ENCODE measurements at regions not wholly inside any gene's neighbourhood (a gene's known extent, or its start where the extent isn't known, plus 50 kb on each side); places are given as distances from the start of the nearest gene placed in this dataset.

- 41 to 46% methylated on average over 3 of the region's 3 CpGs for WGBS, 2 donors
- DNase-seq (ENCODE audit: low spot score in 2 of 2): peak in 1 of 2 donors; percentile 21
- intact Hi-C loops (cut with DNase I; ENCODE audit: low total_unique reads): no loop called here
- no peak for TF ChIP-seq CTCF (IDR thresholded peaks at IDR 0.05)
- TF ChIP-seq POLR2A (IDR thresholded peaks at IDR 0.05): no peak
- H3K4me3 ChIP-seq (ENCODE audit: low read depth, poor library complexity, severe bottlenecking): no peak overlapping the region
Observed at GRCh38 chr6:4459032-4459431, 317.2 kb upstream of the CDYL start.

- TF ChIP-seq POLR2A (IDR thresholded peaks at IDR 0.05) (no peak), CTCF (IDR thresholded peaks at IDR 0.05) (no peak)
- intact Hi-C loops (cut with DNase I; ENCODE audit: low total_unique reads): no loop called here
- 93 to 96% methylated on average over 1 of the region's 1 CpG for WGBS, 2 donors
- H3K4me3 ChIP-seq (ENCODE audit: low read depth, poor library complexity, severe bottlenecking): no peak overlapping the region
- no peak for DNase-seq (ENCODE audit: low spot score in 2 of 2)
Observed at GRCh38 chr6:4451718-4452117, 316.3 kb upstream of the ECI2 start.

- WGBS, 2 donors: 83 to 93% methylated on average over 3 of the region's 3 CpGs
- DNase-seq (ENCODE audit: low spot score in 2 of 2): no peak
- intact Hi-C loops (cut with DNase I; ENCODE audit: low total_unique reads): no loop called here
- no peak for TF ChIP-seq POLR2A (IDR thresholded peaks at IDR 0.05)
- TF ChIP-seq CTCF (IDR thresholded peaks at IDR 0.05): no peak
- H3K4me3 ChIP-seq (ENCODE audit: low read depth, poor library complexity, severe bottlenecking): no peak overlapping the region
Observed at GRCh38 chr6:4451081-4451480, 315.7 kb upstream of the ECI2 start.

GRCh38 chr6:4450237-4450636 lies 314.9 kb upstream of the ECI2 start:
- intact Hi-C loops (cut with DNase I; ENCODE audit: low total_unique reads): no loop called here
- DNase-seq (ENCODE audit: low spot score in 2 of 2): no peak
- TF ChIP-seq CTCF (IDR thresholded peaks at IDR 0.05) (no peak), POLR2A (IDR thresholded peaks at IDR 0.05) (no peak)
- WGBS, 2 donors: 87 to 90% methylated on average over 1 of the region's 1 CpG
- H3K4me3 ChIP-seq (ENCODE audit: low read depth, poor library complexity, severe bottlenecking): no peak overlapping the region

- intact Hi-C loops (cut with DNase I; ENCODE audit: low total_unique reads): no loop called here
- WGBS, 2 donors: 94 to 97% methylated on average over 1 of the region's 1 CpG
- no peak for DNase-seq (ENCODE audit: low spot score in 2 of 2)
- H3K4me3 ChIP-seq (ENCODE audit: low read depth, poor library complexity, severe bottlenecking): no peak overlapping the region
- no peak for TF ChIP-seq POLR2A (IDR thresholded peaks at IDR 0.05)
- TF ChIP-seq CTCF (IDR thresholded peaks at IDR 0.05): no peak
Observed at GRCh38 chr6:4449409-4449808, 314.0 kb upstream of the ECI2 start.

GRCh38 chr6:4448841-4449240 lies 313.5 kb upstream of the ECI2 start:
- intact Hi-C loops (cut with DNase I; ENCODE audit: low total_unique reads): no loop called here
- H3K4me3 ChIP-seq (ENCODE audit: low read depth, poor library complexity, severe bottlenecking): no peak overlapping the region
- no peak for DNase-seq (ENCODE audit: low spot score in 2 of 2)
- WGBS, 2 donors: 77 to 79% methylated on average over 3 of the region's 3 CpGs
- TF ChIP-seq POLR2A (IDR thresholded peaks at IDR 0.05) (no peak), CTCF (IDR thresholded peaks at IDR 0.05) (no peak)

Measured in lower leg skin (tissue), 4 donors.